Coronary artery (tissue), 2 donors: ENCODE measurements at regions not wholly inside any gene's neighbourhood (a gene's known extent, or its start where the extent isn't known, plus 50 kb on each side); places are given as distances from the start of the nearest gene placed in this dataset.

Source experiments
- DNase-seq: peaks from one replicate; pipeline ENCODE4 v3.0.0-alpha.2; 2017; ENCODE audit warnings: low spot score
- H3K27ac ChIP-seq, 2 donors: fragments of 200-600 bp; sonication (generic); one replicate each; pipeline ENCODE4 v1.5.1; 2016 to 2019
- H3K4me3 ChIP-seq: fragments of 200-600 bp; sonication (generic); 2 replicates; pipeline ENCODE4 v1.5.1; 2016; ENCODE audit warnings: mild to moderate bottlenecking, moderate library complexity
- CTCF ChIP-seq: fragments of 200-600 bp; sonication (generic); IDR thresholded peaks from one replicate; pipeline ENCODE4 v1.5.1; 2019; ENCODE audit warnings: antibody characterized with exemption

- no peak overlapping the region for H3K27ac ChIP-seq
- no peak for TF ChIP-seq CTCF
- no peak for DNase-seq
- H3K4me3 ChIP-seq: no peak overlapping the region
Observed at GRCh38 chr17:68693896-68694295, 92.7 kb upstream of the FAM20A start.

- no peak overlapping the region for H3K27ac ChIP-seq
- H3K4me3 ChIP-seq: no peak overlapping the region
- no peak for DNase-seq
- TF ChIP-seq CTCF: no peak
Observed at GRCh38 chr17:68693466-68693865, 92.3 kb upstream of the FAM20A start.

- no peak for TF ChIP-seq CTCF
- no peak overlapping the region for H3K27ac ChIP-seq
- no peak overlapping the region for H3K4me3 ChIP-seq
- DNase-seq: no peak
Observed at GRCh38 chr17:68686108-68686988, 85.2 kb upstream of the FAM20A start.

- H3K4me3 ChIP-seq: no peak overlapping the region
- H3K27ac ChIP-seq: peak overlapping the region in 1 of 2 donors; percentile 24
- no peak for DNase-seq
- no peak for TF ChIP-seq CTCF
Observed at GRCh38 chr17:68684949-68685357, 83.8 kb upstream of the FAM20A start.

- no peak for TF ChIP-seq CTCF
- no peak overlapping the region for H3K4me3 ChIP-seq
- no peak for DNase-seq
Observed at GRCh38 chr17:68682903-68683302, 81.7 kb upstream of the FAM20A start.

GRCh38 chr17:68679882-68680281 lies 78.7 kb upstream of the FAM20A start:
- Histone ChIP-seq H3K27ac (no peak overlapping the region), H3K4me3 (no peak overlapping the region)
- no peak for TF ChIP-seq CTCF
- DNase-seq: no peak

More at GRCh38 chr17:68682903-68683302, 81.7 kb upstream of the FAM20A start:
- no peak overlapping the region for H3K27ac ChIP-seq

- DNase-seq: no peak
Observed at GRCh38 chr17:68676856-68677255, 75.7 kb upstream of the FAM20A start.

More at GRCh38 chr17:68676856-68677255, 75.7 kb upstream of the FAM20A start:
- no peak for TF ChIP-seq CTCF
- H3K4me3 ChIP-seq: no peak overlapping the region
- no peak overlapping the region for H3K27ac ChIP-seq
